ENCODE measurements at regions not wholly inside any gene's neighbourhood (a gene's known extent, or its start where the extent isn't known, plus 50 kb on each side); places are given as distances from the start of the nearest gene placed in this dataset.

DNA sequence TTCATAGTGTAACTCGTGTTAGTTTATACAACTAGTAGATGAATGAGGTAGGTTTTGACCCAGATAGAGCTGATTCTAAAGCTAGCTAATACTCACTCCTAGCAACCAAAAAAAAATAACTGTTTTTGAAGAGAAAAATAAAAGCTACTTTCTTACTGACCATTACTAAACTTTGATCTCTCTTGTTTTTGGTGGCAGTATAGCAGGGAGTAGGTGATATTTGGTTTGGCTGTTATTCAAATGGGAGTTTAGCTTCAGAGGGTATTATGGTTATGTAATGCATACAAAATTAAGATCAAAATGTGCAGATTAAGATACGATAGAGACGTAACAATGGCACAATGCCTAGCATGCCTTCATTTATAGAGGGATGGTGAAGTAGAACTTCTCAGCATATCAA is 1104.5 kb downstream of the PCDH19 start:
- Histone ChIP-seq H3K9me1 (ENCODE audit: insufficient read depth, low read length) (no peaks in the 10 kb centered on the region), H2AK9ac (replicated peaks; ENCODE audit: low read depth, low read length, poor library complexity) (no peak overlapping the region), H3K4ac (ENCODE audit: low read depth, low read length) (no peak overlapping the region), H3K4me2 (ENCODE audit: low read depth, low read length) (no peak overlapping the region), H3K27me3 (ENCODE audit: control insufficient read depth, insufficient read depth, low read length) (no peaks in the 10 kb centered on the region), H2BK15ac (ENCODE audit: low read depth, low read length) (no peak overlapping the region), H2BK20ac (ENCODE audit: low read depth, low read length) (no peak overlapping the region), H2AK5ac (ENCODE audit: low read depth, low read length) (no peak overlapping the region), H3K4me1 (ENCODE audit: control insufficient read depth, insufficient read depth, low read length) (no peaks in the 10 kb centered on the region), H3K14ac (replicated peaks; ENCODE audit: low read depth, low read length) (no peak overlapping the region), H2AFZ (replicated peaks; ENCODE audit: low read length, poor library complexity) (no peak overlapping the region), H4K8ac (ENCODE audit: low read depth in 2 of 2, low read length in 2 of 2) (no peak overlapping the region), H3K36me3 (ENCODE audit: control insufficient read depth, insufficient read depth, low read length) (no peaks in the 10 kb centered on the region), H3K27ac (ENCODE audit: insufficient read depth, low read length) (no peak overlapping the region), H3K18ac (ENCODE audit: low read depth, low read length) (no peak overlapping the region), H3K23ac (ENCODE audit: low read depth, low read length) (no peak overlapping the region), H3K56ac (ENCODE audit: extremely low read depth, insufficient read depth, low read length) (no peak overlapping the region), H3K9ac (ENCODE audit: low read depth, low read length) (no peak overlapping the region), H3K79me1 (ENCODE audit: low read depth in 1 of 2, low read length in 2 of 2) (no peaks in the 10 kb centered on the region), H2BK120ac (ENCODE audit: low read depth, low read length) (no peak overlapping the region), H4K91ac (ENCODE audit: insufficient read depth, low read depth, low read length) (no peak overlapping the region), H2BK5ac (ENCODE audit: low read depth, low read length, poor library complexity, severe bottlenecking) (no peak overlapping the region), H3K9me3 (ENCODE audit: control insufficient read depth, insufficient read depth, low read length) (no peaks in the 10 kb centered on the region), H3K4me3 (ENCODE audit: insufficient read depth, low read depth, low read length) (no peak overlapping the region), H4K5ac (ENCODE audit: low read depth, low read length) (no peak overlapping the region), H4K20me1 (ENCODE audit: insufficient read depth, low read length) (no peaks in the 10 kb centered on the region)
- ATAC-seq (ENCODE audit: low read depth) (no peak), DNase-seq (no peak)
- dilution Hi-C loops (cut with HindIII; ENCODE audit: low sequenced_read_pairs, unreplicated experiment) (no loop called here), in situ Hi-C loops (cut with MboI; ENCODE audit: low sequenced_read_pairs) (no loop called here), intact Hi-C loops (cut with micrococcal nuclease) (no loop called here)
- ChIA-PET CTCF (no interaction called here), POLR2A (ENCODE audit: unreplicated experiment) (no interaction called here)
- WGBS, 2 experiments (ENCODE audit: extremely low coverage in 2 of 2, insufficient read length in 1 of 2): no CpG with 5 or more reads among the region's 3 CpGs
- no peak for TF ChIP-seq SMC3 (IDR thresholded peaks at IDR 0.05; ENCODE audit: low read depth, low read length)
- no peak for TF ChIP-seq MXI1 (IDR thresholded peaks at IDR 0.05; ENCODE audit: borderline replicate concordance, low read depth, low read length)
- TF ChIP-seq FOS (IDR thresholded peaks at IDR 0.05; ENCODE audit: low read depth, low read length): no peak
- TF ChIP-seq MAZ (IDR thresholded peaks at IDR 0.05; ENCODE audit: borderline replicate concordance, low read depth, low read length): no peak
- TF ChIP-seq CHD1 (IDR thresholded peaks at IDR 0.05; ENCODE audit: low read depth, low read length): no peak
- no peak for TF ChIP-seq CEBPB (IDR thresholded peaks at IDR 0.05; ENCODE audit: low read depth, low read length)
- no TSS peak for BruUV-seq (replicated peaks)

Data from IMR-90 (cell line).